ENCODE measurements at regions not wholly inside any gene's neighbourhood (a gene's known extent, or its start where the extent isn't known, plus 50 kb on each side); places are given as distances from the start of the nearest gene placed in this dataset.

- Histone ChIP-seq H3K4ac (ENCODE audit: low read depth, low read length) (no peak overlapping the region), H4K91ac (ENCODE audit: insufficient read length, low read depth, low read length) (no peak overlapping the region), H3K79me2 (ENCODE audit: insufficient read depth, low read length) (no peaks in the 10 kb centered on the region; the same call in 1 of the 2 replicates), H3K9me3 (ENCODE audit: control insufficient read depth, low read depth, low read length) (no peaks in the 10 kb centered on the region), H3K4me2 (ENCODE audit: insufficient read depth, insufficient read length, low read length) (no peak overlapping the region), H3T11ph (ENCODE audit: low read length) (no peak overlapping the region), H3K27me3 (ENCODE audit: insufficient read depth, low read length) (no peaks in the 10 kb centered on the region), H2AK5ac (ENCODE audit: insufficient read length, low read length) (no peak overlapping the region), H3K56ac (ENCODE audit: insufficient read length, low read depth, low read length) (no peak overlapping the region), H3K9ac (ENCODE audit: extremely low read depth, insufficient read length, low read length) (no peak overlapping the region), H3K23me2 (ENCODE audit: insufficient read length, low read depth, low read length, poor library complexity, severe bottlenecking) (no peaks in the 10 kb centered on the region), H2AFZ (ENCODE audit: low read length) (no peak overlapping the region), H3K14ac (ENCODE audit: insufficient read depth, low read length) (no peak overlapping the region), H4K5ac (ENCODE audit: insufficient read length, low read depth, low read length) (no peak overlapping the region), H4K20me1 (ENCODE audit: control insufficient read depth, insufficient read depth, insufficient read length) (no peaks in the 10 kb centered on the region), H2BK12ac (ENCODE audit: insufficient read length, low read depth, low read length) (no peak overlapping the region), H3K27ac (ENCODE audit: insufficient read length, low read depth, low read length) (no peak overlapping the region), H2BK120ac (ENCODE audit: low read depth, low read length, poor library complexity, severe bottlenecking) (no peak overlapping the region), H3K79me1 (ENCODE audit: insufficient read depth, low read depth, low read length, poor library complexity, severe bottlenecking) (no peaks in the 10 kb centered on the region), H4K8ac (replicated peaks; ENCODE audit: insufficient read length, low read depth, low read length) (no peak overlapping the region), H2BK15ac (ENCODE audit: low read depth, low read length) (no peak overlapping the region), H3K18ac (ENCODE audit: insufficient read length, low read depth, low read length) (no peak overlapping the region), H2BK20ac (ENCODE audit: low read depth, low read length, poor library complexity, severe bottlenecking) (no peak overlapping the region), H3K4me1 (ENCODE audit: insufficient read depth, low read length) (no peaks in the 10 kb centered on the region; the same call in 1 of the 2 replicates), H2BK5ac (ENCODE audit: insufficient read length, low read length) (no peak overlapping the region), H3K23ac (ENCODE audit: insufficient read length, low read depth, low read length) (no peak overlapping the region)
- H3K4me3 Mint-ChIP-seq, result no peak overlapping the region
- no peak for TF ChIP-seq CTCF (conservative IDR thresholded peaks at IDR 0.05)
- peaks cover 0 to 2% of the 10 kb centered on the region in 2 experiments; a peak in 1 of 4 replicates for H3K4me1 Mint-ChIP-seq
- DNase-seq, result no peak
- no peaks in the 10 kb centered on the region for H3K27me3 Mint-ChIP-seq (ENCODE audit: low read depth)
- no CpG with 5 or more reads among the region's 2 CpGs for WGBS (ENCODE audit: extremely low coverage, insufficient read length, low lambda C conversion rate)
- H3K27ac Mint-ChIP-seq, result no peak overlapping the region
- no peaks in the 10 kb centered on the region for H3K36me3 Mint-ChIP-seq (ENCODE audit: insufficient read depth in 1 of 3, low read depth in 3 of 3)
- H3K9me3 Mint-ChIP-seq, result peaks cover 0 to under 1% of the 10 kb centered on the region in 2 experiments; a peak in 1 of 5 replicates
These were observed 334.5 kb upstream of the CDH2 start for GRCh38 chr18:28511413-28511821.
